Fibroblast of the aortic adventitia (primary cell): ENCODE measurements at regions not wholly inside any gene's neighbourhood (a gene's known extent, or its start where the extent isn't known, plus 50 kb on each side); places are given as distances from the start of the nearest gene placed in this dataset.

ENCODE experiments used
- DNase-seq: peaks from one replicate; pipeline ENCODE4 v3.0.0-alpha.2; 2010; ENCODE audit warnings: low read depth
- H3K4me3 ChIP-seq: 2 replicates; pipeline ENCODE4 v1.5.1; 2011; ENCODE audit warnings: low read depth, mild to moderate bottlenecking, control low read depth, low read length, moderate library complexity
- CTCF ChIP-seq: IDR thresholded peaks from 2 replicates; pipeline ENCODE4 v1.5.1; 2011; ENCODE audit warnings: mild to moderate bottlenecking, low read length, control low read depth, inconsistent platforms; ENCODE audit not compliant: insufficient read depth

- TF ChIP-seq CTCF = no peak
- H3K4me3 ChIP-seq = no peak overlapping the region
- no peak for DNase-seq
Measured at GRCh38 chr20:59461526-59461925, 142.8 kb upstream of the PHACTR3 start.

- TF ChIP-seq CTCF = no peak
- no peak overlapping the region for H3K4me3 ChIP-seq
- DNase-seq = no peak
Measured at GRCh38 chr20:59462249-59462648, 142.1 kb upstream of the PHACTR3 start.

- DNase-seq = no peak
- TF ChIP-seq CTCF = no peak
- no peak overlapping the region for H3K4me3 ChIP-seq
Measured at GRCh38 chr20:59463541-59463940, 140.8 kb upstream of the PHACTR3 start.

GRCh38 chr20:59466107-59466815 lies 138.1 kb upstream of the PHACTR3 start:
- no peak overlapping the region for H3K4me3 ChIP-seq
- TF ChIP-seq CTCF = no peak
- DNase-seq = no peak

- TF ChIP-seq CTCF = no peak
- no peak for DNase-seq
- no peak overlapping the region for H3K4me3 ChIP-seq
Measured at GRCh38 chr20:59468831-59469230, 135.5 kb upstream of the PHACTR3 start.

DNA sequence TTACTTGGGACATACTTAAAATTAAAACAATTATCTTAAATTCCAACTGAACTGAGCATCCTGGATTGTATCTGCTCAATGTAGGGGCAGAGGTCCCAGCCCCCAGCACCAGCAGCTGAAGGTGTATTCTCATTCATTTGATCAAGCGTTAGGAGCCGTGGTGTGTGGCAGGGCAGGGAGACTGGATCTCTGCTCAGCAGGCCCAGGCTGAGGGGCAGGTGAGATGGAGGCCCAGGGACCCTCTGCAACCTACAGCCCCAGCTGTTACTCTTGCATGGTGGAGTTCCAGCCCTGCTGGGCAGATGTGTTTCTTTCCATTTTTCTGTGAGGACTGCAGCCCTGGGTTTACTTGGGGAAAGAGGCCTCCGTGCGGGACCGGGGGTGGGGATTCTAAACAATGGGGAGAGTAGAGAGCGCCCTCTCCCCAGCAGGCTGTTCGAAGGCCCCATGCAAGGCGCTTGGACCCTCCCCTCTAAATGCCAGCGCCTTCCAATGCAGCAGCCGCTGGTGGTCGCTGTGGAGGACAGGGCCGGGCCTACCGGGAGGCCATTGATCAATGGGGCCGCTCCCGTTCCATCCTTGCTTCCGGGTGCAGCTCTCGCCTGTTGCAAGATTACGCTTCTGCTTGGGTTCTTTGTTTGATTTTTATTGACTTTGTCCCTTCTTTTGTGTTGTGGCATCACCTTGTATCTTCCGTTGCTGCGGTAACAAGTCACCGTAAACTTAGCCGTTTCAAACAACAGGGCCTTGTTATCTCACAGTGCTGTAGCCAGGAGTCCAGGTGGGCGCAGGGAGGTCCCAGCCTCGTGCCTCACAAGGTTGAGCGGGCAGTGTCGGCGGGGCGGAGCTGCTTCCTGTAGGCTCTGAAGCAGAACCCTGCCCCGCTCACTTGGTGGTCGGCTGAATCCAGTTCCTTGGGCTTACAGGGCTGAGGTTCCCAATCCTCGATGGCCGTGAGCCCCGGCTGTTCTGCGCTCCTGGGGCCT lies 134.8 kb upstream of the PHACTR3 start:
- TF ChIP-seq CTCF = no peak

More for the DNA sequence above, 134.8 kb upstream of the PHACTR3 start:
- DNase-seq = no peak
- H3K4me3 ChIP-seq = no peak overlapping the region
